ENCODE measurements at regions not wholly inside any gene's neighbourhood (a gene's known extent, or its start where the extent isn't known, plus 50 kb on each side); places are given as distances from the start of the nearest gene placed in this dataset.

DNA sequence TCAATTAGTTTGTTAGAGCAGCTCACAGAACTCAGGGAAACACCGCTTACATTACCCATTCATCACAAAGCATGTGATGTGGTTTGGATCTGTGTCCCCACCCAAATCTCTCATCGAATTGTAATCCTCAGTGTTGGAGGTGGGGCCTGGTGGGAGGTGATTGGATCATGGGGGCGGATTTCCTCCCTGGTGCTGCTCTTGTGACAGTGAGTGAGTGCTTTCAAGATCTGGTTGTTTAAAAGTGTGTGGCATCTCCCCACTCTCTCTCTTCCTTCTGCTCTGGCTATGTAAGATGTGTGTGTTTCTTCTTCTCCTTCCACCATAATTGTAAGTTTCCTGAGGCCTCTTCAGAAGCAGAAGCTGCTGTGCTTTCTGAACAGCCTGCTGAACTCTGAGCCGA lies 63.5 kb upstream of the AGPS start:
- TF ChIP-seq CEBPB (IDR thresholded peaks at IDR 0.05) (no peak), ZBTB7A (IDR thresholded peaks at IDR 0.05; ENCODE audit: low read depth) (no peak), FOXM1 (IDR thresholded peaks at IDR 0.05; ENCODE audit: borderline replicate concordance, low read depth) (no peak), USF1 (IDR thresholded peaks at IDR 0.05) (no peak), YY1 (IDR thresholded peaks at IDR 0.05; ENCODE audit: low read depth) (no peak), TCF12 (IDR thresholded peaks at IDR 0.05; ENCODE audit: low read depth) (no peak), TAF1 (IDR thresholded peaks at IDR 0.05; ENCODE audit: low read depth) (no peak), MAX (IDR thresholded peaks at IDR 0.05) (no peak), TEAD4 (IDR thresholded peaks at IDR 0.05) (no peak), RAD21 (IDR thresholded peaks at IDR 0.05; ENCODE audit: low read depth) (no peak), CREB1 (IDR thresholded peaks at IDR 0.05; ENCODE audit: low read depth) (no peak)

GRCh38 chr2:177331466-177331997 lies 61.0 kb upstream of the AGPS start:
- TF ChIP-seq TAF1 (IDR thresholded peaks at IDR 0.05; ENCODE audit: low read depth) (no peak), EP300 (IDR thresholded peaks at IDR 0.05; ENCODE audit: borderline replicate concordance) (no peak), CEBPB (IDR thresholded peaks at IDR 0.05) (no peak), CREB1 (IDR thresholded peaks at IDR 0.05; ENCODE audit: low read depth) (no peak), TEAD4 (IDR thresholded peaks at IDR 0.05) (no peak)
- TF ChIP-seq, protein P1, sequence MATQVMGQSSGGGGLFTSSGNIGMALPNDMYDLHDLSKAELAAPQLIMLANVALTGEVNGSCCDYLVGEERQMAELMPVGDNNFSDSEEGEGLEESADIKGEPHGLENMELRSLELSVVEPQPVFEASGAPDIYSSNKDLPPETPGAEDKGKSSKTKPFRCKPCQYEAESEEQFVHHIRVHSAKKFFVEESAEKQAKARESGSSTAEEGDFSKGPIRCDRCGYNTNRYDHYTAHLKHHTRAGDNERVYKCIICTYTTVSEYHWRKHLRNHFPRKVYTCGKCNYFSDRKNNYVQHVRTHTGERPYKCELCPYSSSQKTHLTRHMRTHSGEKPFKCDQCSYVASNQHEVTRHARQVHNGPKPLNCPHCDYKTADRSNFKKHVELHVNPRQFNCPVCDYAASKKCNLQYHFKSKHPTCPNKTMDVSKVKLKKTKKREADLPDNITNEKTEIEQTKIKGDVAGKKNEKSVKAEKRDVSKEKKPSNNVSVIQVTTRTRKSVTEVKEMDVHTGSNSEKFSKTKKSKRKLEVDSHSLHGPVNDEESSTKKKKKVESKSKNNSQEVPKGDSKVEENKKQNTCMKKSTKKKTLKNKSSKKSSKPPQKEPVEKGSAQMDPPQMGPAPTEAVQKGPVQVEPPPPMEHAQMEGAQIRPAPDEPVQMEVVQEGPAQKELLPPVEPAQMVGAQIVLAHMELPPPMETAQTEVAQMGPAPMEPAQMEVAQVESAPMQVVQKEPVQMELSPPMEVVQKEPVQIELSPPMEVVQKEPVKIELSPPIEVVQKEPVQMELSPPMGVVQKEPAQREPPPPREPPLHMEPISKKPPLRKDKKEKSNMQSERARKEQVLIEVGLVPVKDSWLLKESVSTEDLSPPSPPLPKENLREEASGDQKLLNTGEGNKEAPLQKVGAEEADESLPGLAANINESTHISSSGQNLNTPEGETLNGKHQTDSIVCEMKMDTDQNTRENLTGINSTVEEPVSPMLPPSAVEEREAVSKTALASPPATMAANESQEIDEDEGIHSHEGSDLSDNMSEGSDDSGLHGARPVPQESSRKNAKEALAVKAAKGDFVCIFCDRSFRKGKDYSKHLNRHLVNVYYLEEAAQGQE (IDR thresholded peaks at IDR 0.05; ENCODE audit: low read depth) = no peak

DNA sequence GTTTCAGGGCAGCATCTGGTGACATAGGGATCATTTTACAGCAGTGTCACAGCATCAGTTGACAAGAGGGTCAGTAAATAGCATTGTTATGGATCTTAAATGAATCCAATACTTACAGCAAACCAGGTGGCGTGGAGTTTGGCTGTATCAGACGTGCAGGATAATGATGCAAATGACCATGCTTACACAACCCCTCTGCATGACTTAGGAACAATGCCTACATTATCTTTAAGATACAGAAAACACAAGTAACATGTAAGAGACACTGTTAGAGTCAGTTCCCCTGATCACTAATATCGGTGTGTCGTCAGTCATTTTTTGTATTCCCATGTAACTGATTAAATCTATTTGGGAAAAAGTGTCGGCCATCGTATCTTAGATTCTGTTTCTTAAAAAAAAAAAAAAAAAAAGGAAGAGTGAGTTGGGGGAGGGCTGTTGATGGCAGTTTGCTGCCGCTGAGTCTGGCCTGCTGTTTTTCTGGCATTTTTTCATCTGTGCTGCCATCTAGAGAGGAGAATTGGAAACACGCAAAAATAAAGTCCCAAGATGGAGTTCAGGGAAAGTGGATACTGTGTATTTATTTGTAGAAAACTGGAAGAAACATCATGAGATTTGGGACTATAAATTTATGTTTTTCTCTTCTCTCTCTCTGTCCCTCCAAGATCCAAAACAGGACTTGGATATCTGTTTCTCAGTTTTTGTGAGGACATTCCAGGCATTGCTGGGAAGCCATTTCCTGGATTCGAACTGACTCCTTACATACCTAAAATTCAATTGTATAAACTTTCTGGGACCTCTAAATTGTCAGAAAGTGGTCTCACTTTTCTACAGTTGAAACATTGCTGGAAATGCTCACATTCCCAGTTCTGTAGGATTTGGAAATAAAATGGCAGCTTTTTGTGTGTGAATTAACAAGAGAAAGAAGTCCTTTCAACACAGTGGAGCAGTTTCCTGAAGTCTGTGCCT lies 60.3 kb upstream of the AGPS start:
- TF ChIP-seq RAD21 (IDR thresholded peaks at IDR 0.05; ENCODE audit: low read depth) (peak; percentile 83), NFIC (IDR thresholded peaks at IDR 0.05) (no peak), YY1 (IDR thresholded peaks at IDR 0.05; ENCODE audit: low read depth) (0 out of 2 replicates have a peak, but pooled peaks have one; percentile 24)

DNA sequence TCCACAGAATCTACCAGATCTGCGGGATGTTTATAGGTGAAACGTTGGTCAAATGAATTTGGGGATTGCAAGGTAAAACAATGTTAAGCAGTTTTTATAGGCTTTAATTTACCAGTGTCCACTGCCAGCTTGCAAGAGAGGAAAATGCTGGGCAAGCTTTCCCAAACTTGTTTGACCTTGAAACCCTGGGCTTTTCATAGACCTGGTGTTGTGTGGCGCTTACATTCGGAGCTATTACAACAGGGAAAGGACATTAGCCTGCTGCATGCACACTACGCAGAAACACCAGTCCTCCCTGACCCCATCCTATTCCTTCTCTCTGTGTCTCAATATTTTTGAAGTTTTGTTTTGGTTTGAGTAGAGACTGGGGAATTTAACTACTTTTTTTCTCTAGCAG lies 59.6 kb upstream of the AGPS start:
- no peak for TF ChIP-seq MAX (IDR thresholded peaks at IDR 0.05)
- no peak for TF ChIP-seq TCF12 (IDR thresholded peaks at IDR 0.05; ENCODE audit: low read depth)
- no peak for TF ChIP-seq RAD21 (IDR thresholded peaks at IDR 0.05; ENCODE audit: low read depth)
- TF ChIP-seq NFIC (IDR thresholded peaks at IDR 0.05) = no peak
- TF ChIP-seq USF1 (IDR thresholded peaks at IDR 0.05) = no peak
- no peak for TF ChIP-seq FOXM1 (IDR thresholded peaks at IDR 0.05; ENCODE audit: borderline replicate concordance, low read depth)
- TF ChIP-seq CEBPB (IDR thresholded peaks at IDR 0.05) = no peak
- TF ChIP-seq TAF1 (IDR thresholded peaks at IDR 0.05; ENCODE audit: low read depth) = no peak
- TF ChIP-seq EGR1 (IDR thresholded peaks at IDR 0.05) = no peak
- no peak for TF ChIP-seq YY1 (IDR thresholded peaks at IDR 0.05; ENCODE audit: low read depth)
- TF ChIP-seq TEAD4 (IDR thresholded peaks at IDR 0.05) = no peak
- TF ChIP-seq, protein P1 (IDR thresholded peaks at IDR 0.05; ENCODE audit: low read depth) = no peak
- no peak for TF ChIP-seq ZBTB7A (IDR thresholded peaks at IDR 0.05; ENCODE audit: low read depth)
- TF ChIP-seq EP300 (IDR thresholded peaks at IDR 0.05; ENCODE audit: borderline replicate concordance) = no peak
- no peak for TF ChIP-seq CREB1 (IDR thresholded peaks at IDR 0.05; ENCODE audit: low read depth)

- TF ChIP-seq RAD21 (IDR thresholded peaks at IDR 0.05; ENCODE audit: low read depth) (peak; percentile 95), YY1 (IDR thresholded peaks at IDR 0.05; ENCODE audit: low read depth) (no peak)
Measured at GRCh38 chr2:177334940-177335543, 57.5 kb upstream of the AGPS start.
